PC-3 (cell line): ENCODE measurements at regions not wholly inside any gene's neighbourhood (a gene's known extent, or its start where the extent isn't known, plus 50 kb on each side); places are given as distances from the start of the nearest gene placed in this dataset.

Experiments used
- ATAC-seq: fragments of 200-7000 bp; cut with Tn5 transposase; 2 replicates; pipeline ENCODE4 v1.9.1; 2020; ENCODE audit warnings: mild to moderate bottlenecking, moderate library complexity
- BruUV-seq: library from RNA; stranded (reverse); fragments of 400-500 nt; replicated peaks from 2 replicates; lab custom pipeline; 2021; lab: Mats Ljungman, UMichigan
- CTCF ChIA-PET: fragments of 300-600 bp; sonication (Branson Sonifier 250); formaldehyde crosslinking; loops from one replicate; lab custom pipeline; 2022; ENCODE audit warnings: antibody characterized with exemption; lab: Charles Lee
- POLR2A ChIA-PET: fragments of 300-600 bp; sonication (Branson Sonifier 250); formaldehyde crosslinking; loops from one replicate; lab custom pipeline; 2022; ENCODE audit warnings: antibody characterized with exemption; ENCODE audit not compliant: unreplicated experiment; lab: Charles Lee
- DNase-seq: peaks from one replicate; pipeline ENCODE4 v3.0.0-alpha.2; 2015
- H2AFZ ChIP-seq: fragments of 300-600 bp; sonication (generic); 2 replicates; pipeline ENCODE4 v1.6.0; 2016; ENCODE audit warnings: antibody characterized with exemption, low read length
- H3F3A ChIP-seq: fragments of 300-600 bp; sonication (generic); one replicate; pipeline ENCODE4 v1.6.0; 2017; ENCODE audit warnings: antibody characterized with exemption, low read length, control low read depth, mild to moderate bottlenecking; ENCODE audit not compliant: unreplicated experiment
- H3K27ac ChIP-seq: fragments of 300-600 bp; sonication (generic); 2 replicates; pipeline ENCODE4 v1.5.1; 2016; ENCODE audit warnings: mild to moderate bottlenecking, low read length
- H3K27me3 ChIP-seq: fragments of 300-600 bp; sonication (generic); 2 replicates; pipeline ENCODE4 v1.6.1; 2016; ENCODE audit warnings: low read length, mixed read lengths
- H3K36me3 ChIP-seq: fragments of 300-600 bp; sonication (generic); 2 replicates; pipeline ENCODE4 v1.6.1; 2016; ENCODE audit warnings: low read depth, mixed run types, low read length, mixed read lengths
- H3K4me1 ChIP-seq: fragments of 300-600 bp; sonication (generic); 2 replicates; pipeline ENCODE4 v1.5.1; 2016; ENCODE audit warnings: low read length; ENCODE audit not compliant: insufficient read depth
- H3K4me2 ChIP-seq: fragments of 300-600 bp; sonication (generic); 2 replicates; pipeline ENCODE4 v1.6.0; 2016; ENCODE audit warnings: low read length
- H3K4me3 ChIP-seq: fragments of 300-600 bp; sonication (generic); 2 replicates; pipeline ENCODE4 v1.5.1; 2016; ENCODE audit warnings: mild to moderate bottlenecking, low read length, mixed read lengths
- H3K79me2 ChIP-seq: fragments of 300-600 bp; sonication (generic); 2 replicates; pipeline ENCODE4 v1.6.1; 2017; ENCODE audit warnings: low read length, mixed read lengths
- H3K9ac ChIP-seq: fragments of 300-600 bp; sonication (generic); 2 replicates; pipeline ENCODE4 v1.6.0; 2016; ENCODE audit warnings: mild to moderate bottlenecking, low read length
- H3K9me2 ChIP-seq: fragments of 300-600 bp; sonication (generic); replicated peaks from 2 replicates; pipeline ENCODE4 v1.6.1; 2016; ENCODE audit warnings: mixed run types, low read length, mixed read lengths
- H3K9me3 ChIP-seq: fragments of 300-600 bp; sonication (generic); 2 replicates; pipeline ENCODE4 v1.6.1; 2016; ENCODE audit warnings: low read length, mixed read lengths
- H4K20me1 ChIP-seq: fragments of 300-600 bp; sonication (generic); 2 replicates; pipeline ENCODE4 v1.6.1; 2016; ENCODE audit warnings: low read length, mixed read lengths
- CTCF ChIP-seq: fragments of 300-600 bp; sonication (generic); conservative IDR thresholded peaks from 2 replicates; pipeline ENCODE4 v1.5.1; 2017; ENCODE audit warnings: antibody characterized with exemption, low read depth, mild to moderate bottlenecking, low read length
- EZH2 ChIP-seq: fragments of 300-600 bp; sonication (generic); IDR thresholded peaks from one replicate; pipeline ENCODE4 v1.6.1; 2017; ENCODE audit warnings: antibody characterized with exemption, mild to moderate bottlenecking, low read length; ENCODE audit not compliant: unreplicated experiment
- EZH2phosphoT487 ChIP-seq: fragments of 300-600 bp; sonication (generic); IDR thresholded peaks from 2 replicates; pipeline ENCODE4 v1.6.1; 2018; ENCODE audit warnings: mild to moderate bottlenecking, antibody characterized with exemption, low read length, borderline replicate concordance
- intact Hi-C: fragments of 100-400 bp; cut with micrococcal nuclease; formaldehyde crosslinking; loops from 2 replicates; pipeline ENCODE4 v1.9.0; 2023

GRCh38 chr2:164427111-164427510 lies 194.2 kb downstream of the GRB14 start:
- H3K4me1 ChIP-seq: no peaks in the 10 kb centered on the region
- intact Hi-C loops: no loop called here
- POLR2A ChIA-PET: no interaction called here
- no peak overlapping the region for H3K4me2 ChIP-seq
- no peaks in the 10 kb centered on the region for H3K36me3 ChIP-seq
- peaks cover 73% of the 10 kb centered on the region for H3K27me3 ChIP-seq
- no peaks in the 10 kb centered on the region for H3F3A ChIP-seq
- H3K79me2 ChIP-seq: no peaks in the 10 kb centered on the region
- BruUV-seq: no TSS peak
- no peaks in the 10 kb centered on the region for H3K9me2 ChIP-seq
- H3K9ac ChIP-seq: no peak overlapping the region
- H3K4me3 ChIP-seq: no peak overlapping the region
- TF ChIP-seq CTCF (no peak), EZH2 (no peak), EZH2phosphoT487 (no peak)
- CTCF ChIA-PET: no interaction called here
- no peaks in the 10 kb centered on the region for H4K20me1 ChIP-seq
- H3K9me3 ChIP-seq: no peaks in the 10 kb centered on the region
- DNase-seq: no peak
- H3K27ac ChIP-seq: no peak overlapping the region
- H2AFZ ChIP-seq: no peak overlapping the region
- ATAC-seq: no peak

GRCh38 chr2:164420787-164421186 lies 200.5 kb downstream of the GRB14 start:
- Histone ChIP-seq H3F3A (no peaks in the 10 kb centered on the region), H3K4me2 (no peak overlapping the region), H3K9me3 (no peaks in the 10 kb centered on the region), H3K79me2 (no peaks in the 10 kb centered on the region), H3K27ac (no peak overlapping the region), H3K27me3 (peaks cover 61% of the 10 kb centered on the region), H2AFZ (no peak overlapping the region), H4K20me1 (no peaks in the 10 kb centered on the region), H3K9me2 (no peaks in the 10 kb centered on the region), H3K4me3 (no peak overlapping the region), H3K36me3 (no peaks in the 10 kb centered on the region), H3K9ac (no peak overlapping the region), H3K4me1 (no peaks in the 10 kb centered on the region)
- intact Hi-C loops: no loop called here
- ChIA-PET POLR2A (no interaction called here), CTCF (no interaction called here)
- ATAC-seq (no peak), DNase-seq (no peak)
- BruUV-seq: no TSS peak
- no peak for TF ChIP-seq CTCF
- TF ChIP-seq EZH2phosphoT487: no peak
- TF ChIP-seq EZH2: no peak

DNA sequence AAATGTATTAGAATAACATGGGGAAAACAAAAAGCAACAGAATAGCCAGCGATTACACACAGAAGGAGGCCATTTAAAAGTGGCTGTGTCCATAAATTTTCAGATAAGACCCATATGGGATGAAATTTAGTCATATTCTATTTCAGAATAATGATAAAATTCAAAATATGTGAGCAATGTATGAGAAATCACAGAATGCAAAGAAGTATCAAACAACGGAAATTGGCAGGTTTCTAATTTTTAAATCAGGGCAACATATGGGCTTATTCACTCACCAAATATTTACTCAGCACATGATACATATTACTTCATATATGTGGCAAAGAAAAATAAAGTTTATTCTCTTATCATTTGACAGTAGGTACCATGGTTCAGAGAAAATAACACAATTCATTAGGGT lies 208.5 kb downstream of the GRB14 start:
- Histone ChIP-seq H3K4me3 (no peak overlapping the region), H3K27ac (no peak overlapping the region), H3K9me3 (no peaks in the 10 kb centered on the region), H4K20me1 (no peaks in the 10 kb centered on the region), H3K9me2 (no peaks in the 10 kb centered on the region), H3K9ac (no peak overlapping the region), H3K4me1 (no peaks in the 10 kb centered on the region), H3K79me2 (no peaks in the 10 kb centered on the region), H2AFZ (no peak overlapping the region), H3K27me3 (peaks cover 34% of the 10 kb centered on the region), H3K36me3 (no peaks in the 10 kb centered on the region), H3K4me2 (no peak overlapping the region), H3F3A (no peaks in the 10 kb centered on the region)
- ChIA-PET POLR2A (no interaction called here), CTCF (no interaction called here)
- DNase-seq (no peak), ATAC-seq (no peak)
- intact Hi-C loops: no loop called here
- no TSS peak for BruUV-seq
- TF ChIP-seq EZH2phosphoT487 (no peak), CTCF (no peak), EZH2 (no peak)
